Hippocampal formation (tissue), 2 donors: ENCODE measurements at regions not wholly inside any gene's neighbourhood (a gene's known extent, or its start where the extent isn't known, plus 50 kb on each side); places are given as distances from the start of the nearest gene placed in this dataset.
A peak's percentile ranks its signal among the peaks of the same experiment; 100 is the strongest.

Source experiments
- DNase-seq, 2 donors: peaks; one replicate each; lab custom pipeline; 2025; lab: John Stamatoyannopoulos, UW

GRCh38 chr3:10763817-10764258, 52.2 kb upstream of the SLC6A11 start:
- peak in 1 of 2 donors; percentile 56 for DNase-seq

GRCh38 chr3:10764259-10765051, 51.6 kb upstream of the SLC6A11 start:
- DNase-seq, result peak; percentile 35 to 64

- no peak for DNase-seq
These were observed 49.9 kb upstream of the SLC6A11 start for GRCh38 chr3:10766049-10766705.
